Head of caudate nucleus (tissue), 42 donors: ENCODE measurements at regions not wholly inside any gene's neighbourhood (a gene's known extent, or its start where the extent isn't known, plus 50 kb on each side); places are given as distances from the start of the nearest gene placed in this dataset.
"Not testable (repeated sequence)": the region's sequence is repeated elsewhere in the genome, so short reads cannot be mapped to it uniquely, and the experiment has no call there.

Source experiments
- DNase-seq, 42 donors: peaks; one replicate each; pipeline versions ENCODE4 v3.0.0 to v3.0.0-alpha.2; 2020 to 2021; ENCODE audit warnings: mixed read lengths in 7 of 42
- intact Hi-C: fragments of 100-400 bp; cut with DNase I; formaldehyde crosslinking; loops from one replicate; pipeline ENCODE4 v1.15.0; 2022

DNA sequence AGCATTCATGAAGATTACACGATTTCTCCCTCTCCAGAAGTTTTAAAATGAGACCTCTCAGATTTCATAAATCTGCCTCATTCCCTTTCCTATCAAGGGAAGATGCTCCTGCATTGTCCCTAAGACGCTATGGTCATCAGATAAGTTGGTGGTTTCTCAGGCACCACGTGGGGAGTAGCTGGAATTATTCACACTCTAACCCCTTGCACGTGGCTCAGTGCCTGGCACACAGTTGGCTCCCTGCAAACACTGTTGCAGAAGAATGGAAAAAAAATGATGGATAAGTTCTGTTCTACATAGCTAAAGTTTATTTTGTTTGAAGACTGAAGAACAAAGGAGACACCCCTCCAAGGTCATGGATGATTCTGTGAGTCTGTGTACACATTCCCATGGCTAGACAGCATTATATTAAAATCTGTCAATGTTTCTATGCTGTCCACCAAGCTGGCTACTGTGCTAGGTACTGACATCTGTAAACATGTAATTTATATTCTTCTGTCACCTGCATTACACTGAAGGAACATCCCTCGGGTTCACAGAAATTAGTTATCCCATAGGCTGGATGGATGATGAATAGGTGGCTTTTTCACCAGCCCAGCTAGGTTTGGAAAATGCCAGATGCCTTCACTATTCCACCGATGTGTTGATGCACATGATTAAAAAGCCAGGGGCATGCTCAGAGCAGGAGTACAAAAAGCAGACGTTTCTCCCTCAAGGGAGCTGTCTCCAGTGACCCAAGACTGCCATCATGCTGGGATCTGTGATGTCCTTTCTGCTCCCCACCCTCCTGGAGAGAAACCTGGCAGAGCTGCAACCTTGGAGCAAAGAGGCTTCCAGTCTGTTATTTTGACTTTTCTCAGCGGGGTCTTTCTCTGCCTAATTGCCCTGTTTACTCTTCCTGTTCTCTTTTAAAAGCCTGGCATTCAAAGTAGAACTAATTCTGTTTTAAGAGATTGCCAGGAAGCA is 610.5 kb downstream of the UTRN start:
- intact Hi-C loops = no loop called here
- no peak for DNase-seq

DNA sequence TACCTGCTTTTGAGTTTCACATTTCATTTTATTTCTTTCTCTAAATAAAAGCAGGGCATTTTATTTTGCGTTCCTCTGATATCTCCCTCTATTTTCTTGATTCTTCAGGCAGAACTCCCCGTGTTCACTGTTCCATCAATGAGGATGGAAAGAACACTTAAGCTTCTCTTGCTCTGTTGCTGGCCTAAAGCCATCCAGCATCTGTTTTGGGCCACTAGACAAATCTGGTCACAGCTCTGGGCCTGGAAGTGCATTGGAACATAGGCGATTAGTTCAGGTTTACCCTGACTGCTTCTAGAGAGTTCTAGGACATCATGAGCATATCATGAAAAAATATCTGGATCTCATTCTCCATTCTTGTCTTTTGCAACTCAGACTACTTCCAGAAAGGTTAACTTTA is 611.2 kb downstream of the UTRN start:
- intact Hi-C loops = no loop called here
- DNase-seq = no peak

DNA sequence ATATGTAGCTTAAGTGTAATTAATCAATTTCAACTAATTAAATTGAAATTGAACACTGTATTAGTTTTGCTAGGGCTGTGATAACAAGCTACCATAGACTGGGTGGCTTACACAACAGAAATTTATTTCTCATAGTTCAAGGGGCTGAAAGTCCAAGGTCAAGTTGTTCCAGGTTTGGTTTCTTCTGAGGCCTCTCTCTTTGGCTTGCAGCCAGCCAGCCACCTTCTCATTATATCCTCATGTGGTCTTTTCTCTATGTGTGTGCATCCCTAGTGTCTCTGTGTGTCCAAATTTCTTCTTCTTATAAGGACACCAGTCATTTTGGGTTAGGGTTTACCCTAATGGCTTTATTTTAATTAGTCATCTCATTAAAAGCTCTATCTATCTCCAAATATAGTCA is 611.7 kb downstream of the UTRN start:
- intact Hi-C loops = no loop called here
- no peak for DNase-seq

DNA sequence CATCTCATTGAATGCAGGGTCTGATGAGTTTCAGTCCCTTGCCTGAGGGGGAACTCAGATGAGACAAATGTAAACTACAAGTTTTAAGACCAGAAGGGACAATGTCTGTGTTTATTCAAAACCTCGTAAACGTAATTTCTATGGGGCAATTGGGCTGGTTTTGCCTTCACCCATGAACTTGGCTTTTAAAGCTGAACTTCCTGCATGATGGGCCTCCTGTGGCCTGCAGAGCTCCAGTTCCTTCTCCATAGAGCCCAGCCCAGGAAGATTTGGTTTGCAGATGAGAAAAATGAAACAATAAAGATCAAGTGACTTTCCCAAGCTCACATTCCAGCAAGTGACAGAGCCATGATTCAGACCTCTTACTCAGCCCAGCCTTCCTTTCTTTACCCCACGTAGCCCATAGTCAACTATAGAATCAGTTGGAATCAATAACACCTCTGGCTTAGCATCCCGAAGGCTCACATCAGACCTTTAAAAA is 612.3 kb downstream of the UTRN start:
- intact Hi-C loops = no loop called here
- no peak for DNase-seq

DNA sequence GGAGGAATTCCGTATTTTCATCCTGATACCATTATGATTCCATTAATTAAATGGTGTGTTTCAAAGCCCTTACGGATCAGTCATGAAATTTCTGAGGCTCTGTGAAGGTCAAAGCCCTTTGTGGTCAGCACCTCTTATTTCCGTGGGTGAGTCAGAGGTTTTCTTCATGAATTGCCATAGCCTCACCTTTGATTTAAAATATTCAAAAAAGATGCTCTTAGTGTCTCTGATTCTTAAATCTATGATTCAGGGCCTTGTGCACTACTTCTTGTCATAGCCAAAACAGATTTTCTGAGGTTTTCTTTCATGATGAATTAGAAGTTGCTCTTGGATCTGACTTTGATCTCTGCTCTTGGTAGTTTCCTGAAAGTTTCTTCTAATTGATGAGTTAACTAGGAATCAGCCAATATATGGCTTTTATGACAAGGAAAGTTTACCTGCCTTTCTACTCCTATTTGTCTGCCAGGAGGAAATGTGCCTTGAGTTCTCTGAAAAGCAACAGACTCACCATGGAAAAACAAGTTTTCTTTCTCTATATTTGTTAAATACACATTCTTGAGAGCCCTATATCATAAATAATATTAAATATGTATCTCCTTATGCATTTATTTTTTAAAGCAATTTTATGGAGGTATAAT is 613.0 kb downstream of the UTRN start:
- no peak for DNase-seq
- intact Hi-C loops = no loop called here

DNA sequence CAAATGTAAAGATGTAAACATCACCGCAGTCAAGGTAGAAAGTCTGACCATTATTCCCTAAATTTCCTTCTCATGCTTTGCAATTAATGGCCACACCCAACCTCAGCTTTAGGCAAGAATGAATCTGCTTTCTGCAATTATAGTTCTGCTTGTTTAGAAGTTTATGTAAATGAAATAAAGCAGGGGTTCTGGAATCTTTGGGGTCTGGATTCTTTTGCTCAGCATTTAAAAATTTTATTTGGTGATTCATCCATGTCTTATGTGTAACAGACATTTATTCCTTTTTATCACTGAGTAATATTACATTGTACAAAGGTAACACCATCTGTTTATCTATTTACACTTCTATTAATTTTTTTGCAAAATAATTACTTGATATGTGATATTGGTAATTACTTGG is 613.6 kb downstream of the UTRN start:
- DNase-seq = no peak
- intact Hi-C loops = no loop called here

DNA sequence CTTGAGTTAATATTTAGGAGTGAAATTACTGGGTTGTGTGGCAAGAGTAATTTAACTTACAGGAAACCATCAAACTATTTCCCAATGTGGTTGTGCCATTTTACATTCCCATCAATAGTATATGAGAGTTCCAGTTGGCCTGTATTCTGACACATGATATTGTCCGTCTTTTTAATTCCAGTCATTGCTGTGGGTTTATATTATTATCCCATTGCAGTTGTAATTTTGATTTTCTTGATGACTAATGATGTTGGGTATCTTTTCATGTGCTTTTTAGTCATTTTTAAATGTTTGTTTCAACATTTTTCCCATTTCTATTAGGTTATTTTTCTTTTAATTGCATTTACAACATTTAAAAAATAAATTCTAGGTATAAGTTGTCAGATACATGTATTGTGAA is 614.0 kb downstream of the UTRN start:
- DNase-seq = no peak
- intact Hi-C loops = no loop called here

DNA sequence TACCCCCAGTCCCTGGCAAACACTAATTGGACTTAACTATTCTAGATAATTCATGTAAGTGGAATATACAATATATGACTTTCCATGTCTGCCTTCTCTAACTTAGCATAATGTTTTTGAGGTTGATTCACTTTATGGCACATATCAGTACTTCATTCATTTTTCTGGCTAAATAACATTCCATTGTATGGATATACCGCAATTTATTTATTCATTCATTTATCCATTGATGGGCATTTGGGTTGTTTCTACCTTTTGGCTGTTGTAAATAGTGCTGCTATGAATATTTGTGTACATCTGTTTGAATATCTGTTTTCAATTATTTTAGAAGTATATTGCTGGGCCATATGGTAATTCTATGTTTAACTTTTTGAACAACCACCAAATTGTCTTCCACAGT is 616.3 kb downstream of the UTRN start:
- intact Hi-C loops = no loop called here

DNA sequence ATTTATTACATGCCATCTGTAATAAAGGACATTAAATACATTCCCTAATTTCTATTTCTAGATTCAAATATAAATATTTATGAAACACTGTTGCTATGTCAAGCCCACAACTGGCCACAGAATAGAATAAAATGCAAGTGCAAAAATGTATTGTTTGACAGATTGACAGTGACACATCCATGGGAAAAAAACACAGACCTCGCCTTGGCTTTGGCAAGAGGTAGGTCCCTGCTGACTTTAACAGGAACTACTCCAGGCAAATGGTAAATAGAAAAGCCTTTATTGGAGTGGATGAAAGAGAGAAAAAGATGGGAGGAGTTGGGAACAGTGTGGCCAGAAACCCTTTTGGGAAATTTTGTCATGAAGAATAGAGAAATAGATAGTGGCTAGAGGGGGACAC is 622.9 kb downstream of the UTRN start:
- intact Hi-C loops = no loop called here
- no peak for DNase-seq

More for the DNA sequence above, 616.3 kb downstream of the UTRN start:
- DNase-seq = no peak

DNA sequence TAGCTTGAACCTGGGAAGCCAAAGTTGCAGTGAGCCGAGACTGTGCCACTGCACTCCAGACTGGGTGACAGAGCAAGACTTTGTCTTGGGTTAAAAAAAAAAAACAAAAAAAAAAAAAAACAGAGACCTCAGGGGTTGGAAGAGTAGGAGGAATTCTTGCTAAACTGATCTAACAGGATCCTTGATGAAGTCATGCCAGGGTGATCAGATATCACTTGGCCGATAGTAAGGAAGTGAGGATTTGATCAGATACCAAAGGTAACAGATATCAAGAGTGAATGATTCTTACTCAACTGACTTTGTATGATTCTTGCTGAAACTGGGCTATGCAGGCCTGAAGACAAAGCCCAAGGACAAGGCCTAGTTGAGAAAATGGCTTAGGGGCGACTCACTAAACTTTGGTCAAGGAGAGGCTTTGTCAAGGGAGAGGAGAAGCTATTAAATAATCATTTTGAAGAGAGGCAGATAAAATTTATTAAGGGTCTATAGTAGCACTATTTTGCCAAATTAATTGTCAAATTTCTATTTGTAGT is 624.7 kb downstream of the UTRN start:
- DNase-seq = no peak
- intact Hi-C loops = no loop called here

DNA sequence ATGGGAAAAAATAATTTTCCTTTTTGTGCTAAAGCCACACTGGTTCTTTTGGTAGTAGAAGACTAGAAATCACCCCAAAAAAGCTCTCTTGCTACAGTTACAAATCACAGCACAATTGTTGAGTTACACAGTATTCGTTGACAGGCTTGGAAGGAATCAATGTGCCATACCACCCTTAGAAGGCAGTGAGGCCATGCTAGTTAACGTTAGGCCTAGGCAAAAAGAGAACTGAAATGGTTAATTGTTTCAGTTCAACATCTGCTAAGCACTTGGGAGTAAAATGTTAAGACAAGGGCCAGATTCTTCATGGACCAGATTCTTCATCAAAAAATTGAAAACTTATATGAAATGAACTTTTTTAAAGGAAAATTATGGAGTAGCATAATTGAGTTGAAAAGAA is 626.2 kb downstream of the UTRN start:
- DNase-seq = no peak
- intact Hi-C loops = no loop called here

DNA sequence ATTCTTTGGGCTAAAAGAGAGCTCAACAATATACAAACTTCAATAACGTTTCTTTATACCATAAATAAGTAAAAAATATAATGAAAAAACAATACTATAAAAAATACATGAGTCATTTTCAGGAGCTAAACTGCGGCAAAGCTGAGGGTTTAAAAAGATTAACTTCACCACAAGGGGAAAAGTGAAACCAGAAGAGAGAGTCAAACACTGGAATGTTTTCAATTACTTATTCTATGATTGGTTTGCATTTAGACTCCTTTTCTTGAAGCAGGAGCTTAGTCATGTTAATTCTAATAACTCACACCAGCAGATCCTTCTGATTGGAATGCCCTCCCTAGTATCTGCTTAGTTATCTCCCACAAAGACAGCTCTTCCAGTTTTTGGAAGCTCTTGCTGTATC is 627.3 kb downstream of the UTRN start:
- no peak for DNase-seq
- intact Hi-C loops = no loop called here

DNA sequence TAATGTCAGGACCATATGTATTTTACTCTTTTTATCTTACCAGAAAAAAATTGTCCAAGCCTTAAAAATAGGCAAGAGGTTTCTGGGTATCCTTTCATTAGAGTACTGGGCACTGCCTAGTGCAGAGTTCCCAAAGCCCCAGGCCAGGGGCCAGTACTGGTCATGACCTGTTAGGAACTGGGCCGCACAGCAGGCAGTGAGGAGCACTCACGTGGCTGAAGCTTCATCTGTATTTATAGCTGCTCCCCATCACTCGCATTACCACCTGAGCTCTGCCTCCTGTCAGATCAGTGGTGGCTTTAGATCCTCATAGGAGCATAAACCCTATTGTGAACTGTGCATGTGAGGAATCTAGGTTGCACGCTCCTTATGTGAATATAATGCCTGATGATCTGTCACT is 632.9 kb downstream of the UTRN start:
- intact Hi-C loops = no loop called here
- no peak for DNase-seq

DNA sequence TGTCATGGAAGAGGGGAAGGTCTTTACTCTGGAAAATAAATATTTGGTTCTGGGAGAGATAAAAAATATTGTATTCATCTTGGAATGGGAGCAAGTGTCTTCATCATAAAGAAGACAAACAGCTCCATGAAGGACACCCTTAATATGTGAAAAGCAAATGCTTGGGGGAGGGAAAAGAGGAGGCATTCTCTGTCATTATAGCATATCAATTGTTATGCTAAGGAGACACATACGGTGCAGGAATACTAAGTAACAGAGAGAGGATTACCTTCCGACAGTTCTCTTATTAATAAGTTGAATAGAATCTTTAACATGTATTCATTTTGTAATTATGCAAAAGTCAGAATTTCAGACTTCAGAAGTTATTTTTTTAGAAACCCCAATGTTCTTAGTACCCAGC is 634.4 kb downstream of the UTRN start:
- no peak for DNase-seq
- intact Hi-C loops = no loop called here

DNA sequence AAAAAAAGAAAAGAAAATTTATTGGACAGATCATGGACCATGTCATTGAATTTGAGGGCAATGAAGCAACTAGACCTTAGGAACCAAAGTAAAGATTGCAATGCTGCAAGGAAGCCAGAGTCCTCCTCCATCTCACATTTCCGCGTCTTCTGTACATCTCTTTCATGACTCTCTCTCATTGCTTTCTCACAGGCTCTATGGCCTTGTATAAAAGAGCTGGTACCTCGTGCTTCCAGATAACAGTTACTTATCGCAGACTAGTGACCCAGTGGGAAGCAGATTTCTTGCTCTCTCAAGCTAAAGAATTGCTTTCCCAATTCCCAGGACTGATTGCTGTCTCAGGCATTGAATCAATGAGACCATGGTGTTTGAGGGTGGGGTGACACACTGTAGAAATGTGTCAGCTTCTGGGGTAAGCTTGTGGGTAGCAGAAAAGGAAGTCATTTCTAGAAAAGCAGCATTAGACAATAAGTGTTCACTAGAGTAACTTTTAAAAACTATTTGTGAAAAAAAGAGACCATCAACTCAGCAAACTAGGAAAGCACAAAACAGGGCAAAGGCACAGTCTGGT is 635.3 kb downstream of the UTRN start:
- intact Hi-C loops = no loop called here
- no peak for DNase-seq

DNA sequence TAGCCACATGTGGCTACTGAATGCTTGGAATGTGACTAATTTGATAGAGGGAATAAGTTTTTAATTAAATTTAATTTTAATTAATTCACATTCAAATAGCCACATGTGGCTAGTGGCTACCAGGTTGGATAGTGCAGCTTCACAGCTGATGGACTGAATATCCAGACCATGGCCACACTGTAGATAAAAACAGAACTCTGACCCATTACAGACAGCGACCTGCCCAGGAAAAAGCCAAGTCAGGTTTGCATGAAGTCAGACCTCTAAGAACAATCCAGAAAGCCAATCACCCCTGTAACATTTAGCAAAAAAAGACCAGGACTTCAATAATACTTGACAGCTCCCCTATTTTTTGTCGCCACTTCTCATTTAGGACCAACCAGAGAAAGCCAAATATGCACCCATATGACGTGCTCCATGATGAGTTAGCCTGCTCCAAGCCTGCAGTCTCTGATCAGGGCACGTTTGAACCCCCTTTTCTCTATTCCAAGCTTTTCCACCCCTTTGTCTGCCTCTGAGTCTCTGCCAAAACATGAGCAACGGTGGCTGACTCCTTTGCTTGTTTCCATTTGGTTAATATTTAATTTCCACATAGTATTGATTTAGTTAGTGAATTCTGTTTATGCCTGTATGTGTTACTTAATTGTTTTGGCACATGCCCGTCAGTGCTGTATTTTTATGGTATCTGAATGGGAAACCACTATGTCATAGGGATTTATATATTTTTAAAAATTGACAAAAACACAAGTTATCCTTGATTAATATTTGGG is 636.3 kb downstream of the UTRN start:
- no peak for DNase-seq

DNA sequence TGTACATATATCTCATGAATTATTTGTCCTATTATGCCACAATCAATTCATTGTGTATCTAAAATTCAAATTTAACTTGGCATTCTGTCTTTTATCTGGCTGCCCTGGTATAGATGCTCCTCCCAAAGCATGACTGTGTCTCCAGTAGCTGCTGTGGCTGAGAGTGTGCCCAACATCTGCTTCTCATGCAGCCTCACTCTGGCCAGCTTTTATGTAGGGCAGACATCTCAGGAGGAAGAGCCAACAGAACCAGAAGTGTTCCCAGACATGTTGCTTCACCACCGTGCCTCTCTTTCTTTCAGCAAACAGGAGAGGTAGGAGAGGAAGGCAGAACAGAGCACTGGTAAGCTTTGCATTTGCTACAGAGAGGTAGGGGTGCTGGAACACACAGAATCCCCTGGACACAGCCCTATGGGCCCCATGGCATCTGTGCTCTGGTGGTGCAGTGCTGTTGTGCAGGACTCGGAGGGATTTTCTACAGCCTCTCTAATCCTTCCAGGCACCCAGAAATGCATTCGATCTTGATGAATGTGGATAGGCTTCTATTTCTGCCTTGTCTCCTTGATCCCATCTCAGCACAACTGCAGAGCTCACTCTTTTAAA is 637.1 kb downstream of the UTRN start:
- intact Hi-C loops = no loop called here
- DNase-seq = peak in 11 of 42 donors; percentile 3 to 39 (median 12)

More for the DNA sequence above, 636.3 kb downstream of the UTRN start:
- intact Hi-C loops = no loop called here

DNA sequence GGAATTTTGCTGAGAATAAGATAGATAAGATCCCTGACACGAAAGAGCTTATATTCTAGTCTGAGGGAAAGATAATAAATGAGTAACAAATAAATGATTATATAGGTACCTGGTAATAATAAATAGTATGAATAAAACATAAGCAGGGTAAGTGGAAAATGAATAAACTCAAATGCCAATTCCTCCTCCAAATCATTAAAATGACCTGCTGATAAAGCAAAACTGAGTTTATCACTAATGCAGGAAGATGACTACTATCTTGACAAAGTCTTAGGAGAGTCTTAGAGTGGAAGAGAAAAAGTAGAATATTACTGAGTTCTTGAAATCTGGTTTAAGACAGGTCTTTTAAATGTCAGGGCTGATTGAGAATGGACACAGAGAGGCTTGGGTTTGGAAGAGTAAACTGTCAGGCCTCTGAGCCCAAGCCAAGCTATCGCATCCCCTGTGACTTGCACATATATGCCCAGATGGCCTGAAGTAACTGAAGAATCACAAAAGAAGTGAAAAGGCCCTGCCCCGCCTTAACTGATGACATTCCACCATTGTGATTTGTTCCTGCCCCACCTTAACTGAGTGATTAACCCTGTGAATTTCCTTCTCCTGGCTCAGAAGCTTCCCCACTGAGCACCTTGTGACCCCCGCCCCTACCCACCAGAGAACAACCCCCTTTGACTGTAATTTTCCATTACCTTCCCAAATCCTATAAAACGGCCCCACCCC is 637.8 kb downstream of the UTRN start:
- intact Hi-C loops, DNase-seq: not testable (repeated sequence)
